Smooth muscle cell (in vitro differentiated cells): ENCODE measurements at regions not wholly inside any gene's neighbourhood (a gene's known extent, or its start where the extent isn't known, plus 50 kb on each side); places are given as distances from the start of the nearest gene placed in this dataset.

ENCODE experiments used
- DNase-seq: peaks from one replicate; lab custom pipeline; 2025; ENCODE audit not compliant: unreplicated experiment; lab: John Stamatoyannopoulos, UW
- H2AFZ ChIP-seq: fragments of 200-600 bp; sonication (generic); 2 replicates; pipeline ENCODE4 v1.6.0; 2016; ENCODE audit warnings: antibody characterized with exemption, low read depth, mild to moderate bottlenecking
- H3F3A ChIP-seq: fragments of 200-600 bp; sonication (generic); 2 replicates; pipeline ENCODE4 v1.6.0; 2017; ENCODE audit warnings: antibody characterized with exemption, low read depth
- H3K27ac ChIP-seq: fragments of 200-600 bp; sonication (generic); 2 replicates; pipeline ENCODE4 v1.5.1; 2016; ENCODE audit warnings: low read depth, mild to moderate bottlenecking
- H3K27me3 ChIP-seq: fragments of 200-600 bp; sonication (generic); 2 replicates; pipeline ENCODE4 v1.6.1; 2016; ENCODE audit warnings: low read depth, mild to moderate bottlenecking
- H3K36me3 ChIP-seq: fragments of 200-600 bp; sonication (generic); 2 replicates; pipeline ENCODE4 v1.5.1; 2016; ENCODE audit warnings: low read depth
- H3K4me1 ChIP-seq: fragments of 200-600 bp; sonication (generic); 2 replicates; pipeline ENCODE4 v1.5.1; 2016; ENCODE audit warnings: low read depth
- H3K4me2 ChIP-seq: fragments of 200-600 bp; sonication (generic); 2 replicates; pipeline ENCODE4 v1.6.0; 2016; ENCODE audit warnings: mild to moderate bottlenecking
- H3K4me3 ChIP-seq: fragments of 200-600 bp; sonication (generic); 2 replicates; pipeline ENCODE4 v1.5.1; 2016; ENCODE audit warnings: mild to moderate bottlenecking
- H3K79me2 ChIP-seq: fragments of 200-600 bp; sonication (generic); 2 replicates; pipeline ENCODE4 v1.6.0; 2016; ENCODE audit warnings: low read depth, mild to moderate bottlenecking
- H3K9ac ChIP-seq: fragments of 200-600 bp; sonication (generic); 2 replicates; pipeline ENCODE4 v1.6.0; 2016; ENCODE audit warnings: low read depth
- H3K9me3 ChIP-seq: fragments of 200-600 bp; sonication (generic); replicated peaks from 2 replicates; pipeline ENCODE4 v1.5.1; 2016; ENCODE audit warnings: low read depth
- H4K20me1 ChIP-seq: fragments of 200-600 bp; sonication (generic); 2 replicates; pipeline ENCODE4 v1.6.0; 2016; ENCODE audit warnings: low read depth
- CTCF ChIP-seq: fragments of 200-600 bp; sonication (generic); IDR thresholded peaks from 2 replicates; pipeline ENCODE4 v1.5.1; 2017; ENCODE audit warnings: borderline replicate concordance, mild to moderate bottlenecking, antibody characterized with exemption; ENCODE audit not compliant: insufficient read depth, poor library complexity, severe bottlenecking
- WGBS: methylation state at CpG from one replicate; pipeline ENCODE4 v1.1.7; 2016; ENCODE audit warnings: low lambda C conversion rate; 5-methylcytosine and 5-hydroxymethylcytosine counted together

DNA sequence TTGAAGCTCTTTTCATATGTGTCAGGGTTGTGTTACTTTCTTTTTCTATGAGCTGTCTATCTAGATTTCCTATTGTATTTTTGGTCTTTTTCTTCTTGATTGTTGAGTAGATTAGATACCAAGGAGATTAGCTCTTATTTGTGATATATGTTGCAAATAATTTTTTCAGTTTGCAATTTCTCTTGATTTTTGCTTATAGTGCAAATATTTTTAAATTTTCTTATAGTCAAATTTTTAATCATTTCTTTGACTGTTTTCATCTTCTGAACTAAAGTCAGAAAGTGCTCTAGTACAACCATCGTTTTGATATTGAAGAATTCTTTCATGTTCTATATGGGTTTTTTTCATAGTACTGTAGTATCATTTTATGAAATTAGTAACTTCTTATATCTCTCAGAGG lies 193.7 kb downstream of the OSTF1 start:
- no peaks in the 10 kb centered on the region for H3K4me1 ChIP-seq
- H3F3A ChIP-seq = no peaks in the 10 kb centered on the region
- H3K36me3 ChIP-seq = no peaks in the 10 kb centered on the region
- TF ChIP-seq CTCF = no peak
- H4K20me1 ChIP-seq = no peaks in the 10 kb centered on the region
- H2AFZ ChIP-seq = no peak overlapping the region
- no peaks in the 10 kb centered on the region for H3K27me3 ChIP-seq
- no peak overlapping the region for H3K9ac ChIP-seq
- H3K4me3 ChIP-seq = no peak overlapping the region
- no peak for DNase-seq
- 92% methylated on average over 1 of the region's 1 CpG for WGBS
- no peaks in the 10 kb centered on the region for H3K79me2 ChIP-seq
- H3K27ac ChIP-seq = no peak overlapping the region
- H3K9me3 ChIP-seq = no peaks in the 10 kb centered on the region
- no peak overlapping the region for H3K4me2 ChIP-seq

GRCh38 chr9:75289332-75289731 lies 201.0 kb downstream of the OSTF1 start:
- H3K27ac ChIP-seq = no peak overlapping the region
- no peaks in the 10 kb centered on the region for H3K27me3 ChIP-seq
- no peaks in the 10 kb centered on the region for H3K4me1 ChIP-seq
- H2AFZ ChIP-seq = no peak overlapping the region
- no peaks in the 10 kb centered on the region for H3K9me3 ChIP-seq
- DNase-seq = no peak
- H3K79me2 ChIP-seq = no peaks in the 10 kb centered on the region
- H3K36me3 ChIP-seq = no peaks in the 10 kb centered on the region
- TF ChIP-seq CTCF = no peak
- H4K20me1 ChIP-seq = no peaks in the 10 kb centered on the region
- H3K4me3 ChIP-seq = no peak overlapping the region
- H3F3A ChIP-seq = no peaks in the 10 kb centered on the region
- no peak overlapping the region for H3K9ac ChIP-seq
- H3K4me2 ChIP-seq = no peak overlapping the region

GRCh38 chr9:75299324-75299723 lies 211.0 kb downstream of the OSTF1 start:
- Histone ChIP-seq H3K9me3 (no peaks in the 10 kb centered on the region), H3F3A (no peaks in the 10 kb centered on the region), H3K36me3 (no peaks in the 10 kb centered on the region), H3K27me3 (no peaks in the 10 kb centered on the region), H3K4me1 (no peaks in the 10 kb centered on the region), H3K9ac (no peak overlapping the region), H3K27ac (no peak overlapping the region), H2AFZ (no peak overlapping the region), H3K4me2 (no peak overlapping the region), H4K20me1 (no peaks in the 10 kb centered on the region), H3K4me3 (no peak overlapping the region), H3K79me2 (no peaks in the 10 kb centered on the region)
- DNase-seq = no peak
- 89% methylated on average over 2 of the region's 2 CpGs for WGBS
- no peak for TF ChIP-seq CTCF

DNA sequence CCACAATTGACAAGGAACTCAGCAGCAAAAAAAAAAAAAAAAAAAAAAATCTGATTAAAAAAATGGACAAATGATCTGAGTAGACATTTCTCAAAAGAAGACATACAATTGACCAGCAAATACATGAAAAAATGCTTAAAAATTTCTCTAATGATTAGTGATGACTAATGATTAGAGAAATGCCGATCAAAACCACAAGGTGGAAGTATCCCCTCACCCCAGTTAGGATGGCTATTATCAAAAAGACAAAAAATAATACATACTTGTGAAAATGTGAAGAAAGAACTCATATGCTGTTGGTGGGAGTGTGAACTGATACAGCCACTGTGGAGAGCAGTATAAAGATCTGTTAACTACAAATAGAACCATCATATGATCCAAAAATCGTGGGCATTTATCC lies 245.3 kb downstream of the OSTF1 start:
- 82% methylated on average over 2 of the region's 2 CpGs for WGBS

More for the DNA sequence above, 245.3 kb downstream of the OSTF1 start:
- H3K9me3 ChIP-seq = no peaks in the 10 kb centered on the region
- H2AFZ ChIP-seq = no peak overlapping the region
- no peaks in the 10 kb centered on the region for H3K79me2 ChIP-seq
- H3K4me1 ChIP-seq = no peaks in the 10 kb centered on the region
- no peaks in the 10 kb centered on the region for H3K27me3 ChIP-seq
- H4K20me1 ChIP-seq = no peaks in the 10 kb centered on the region
- H3K36me3 ChIP-seq = no peaks in the 10 kb centered on the region
- H3K4me2 ChIP-seq = no peak overlapping the region
- no peaks in the 10 kb centered on the region for H3F3A ChIP-seq
- H3K9ac ChIP-seq = no peak overlapping the region
- TF ChIP-seq CTCF = no peak
- no peak overlapping the region for H3K27ac ChIP-seq
- no peak overlapping the region for H3K4me3 ChIP-seq
- DNase-seq = no peak
